SK-N-SH (cell line): ENCODE measurements at regions not wholly inside any gene's neighbourhood (a gene's known extent, or its start where the extent isn't known, plus 50 kb on each side); places are given as distances from the start of the nearest gene placed in this dataset.

Source experiments
- CTCF ChIA-PET: fragments of 300-600, 350-600 bp; formaldehyde crosslinking; extraction: SDS; loops from one replicate; lab custom pipeline; 2021; lab: Yijun Ruan, JAX
- POLR2A ChIA-PET: fragments of 350-600 bp; sonication (Branson Sonifier 250); formaldehyde crosslinking; extraction: SDS; loops from one replicate; lab custom pipeline; 2020; ENCODE audit warnings: antibody characterized with exemption, inconsistent platforms; lab: Yijun Ruan, JAX
- DNase-seq: peaks from one replicate; pipeline ENCODE4 v3.0.0; 2012
- H2AFZ ChIP-seq: fragments of 200-600 bp; sonication (generic); 2 replicates; pipeline ENCODE4 v1.8.1; 2016; ENCODE audit warnings: antibody characterized with exemption, mild to moderate bottlenecking, low read depth
- H3F3A ChIP-seq: fragments of 200-600 bp; sonication (generic); replicated peaks from 2 replicates; pipeline ENCODE3; 2016; ENCODE audit warnings: antibody characterized with exemption, mild to moderate bottlenecking; ENCODE audit not compliant: insufficient read depth
- H3K27ac ChIP-seq, 2 experiments: fragments of 200-500 bp in 1 of 2; fragments of 200-600 bp in 1 of 2; sonication (Bioruptor generic) in 1 of 2; sonication (generic), shearing (Covaris generic) in 1 of 2; 2 replicates each; pipeline versions ENCODE4 v1.5.1 to v1.6.1; 2014 to 2016; ENCODE audit warnings: low read depth in 2 of 2, inconsistent platforms in 1 of 2, low read length in 1 of 2, mild to moderate bottlenecking in 1 of 2, mixed read lengths in 1 of 2
- H3K27me3 ChIP-seq: fragments of 200-600 bp; sonication (generic), shearing (Covaris generic); 2 replicates; pipeline ENCODE4 v1.6.1; 2016; ENCODE audit warnings: mixed run types; ENCODE audit not compliant: insufficient read depth
- H3K36me3 ChIP-seq, 2 experiments: fragments of 200-500 bp in 1 of 2; fragments of 200-600 bp in 1 of 2; sonication (Bioruptor generic) in 1 of 2; sonication (generic) in 1 of 2; replicated peaks in 1 of 2; 2 replicates each; pipeline versions ENCODE3 to v1.5.1; 2014 to 2016; ENCODE audit warnings: low read length in 1 of 2, mild to moderate bottlenecking in 1 of 2; ENCODE audit not compliant: insufficient read depth in 2 of 2, control insufficient read depth in 1 of 2
- H3K4me1 ChIP-seq, 2 experiments: fragments of 200-500 bp in 1 of 2; fragments of 200-600 bp in 1 of 2; sonication (Bioruptor generic) in 1 of 2; sonication (generic), shearing (Covaris generic) in 1 of 2; 2 replicates each; pipeline versions ENCODE4 v1.5.1 to v1.6.1; 2014 to 2016; ENCODE audit warnings: low read depth in 1 of 2, low read length in 1 of 2, mixed run types in 1 of 2; ENCODE audit not compliant: insufficient read depth in 2 of 2, control insufficient read depth in 1 of 2
- H3K4me2 ChIP-seq: fragments of 200-600 bp; sonication (generic), shearing (Covaris generic); 2 replicates; pipeline ENCODE4 v1.6.1; 2017; ENCODE audit warnings: mixed run types
- H3K4me3 ChIP-seq, 2 experiments: fragments of 200-500 bp in 1 of 2; fragments of 200-600 bp in 1 of 2; sonication (Bioruptor generic) in 1 of 2; sonication (generic), shearing (Covaris generic) in 1 of 2; 2 replicates each; pipeline versions ENCODE4 v1.5.1 to v1.8.1; 2014 to 2016; ENCODE audit warnings: low read depth in 2 of 2, inconsistent platforms in 1 of 2, low read length in 1 of 2, mild to moderate bottlenecking in 1 of 2, mixed read lengths in 1 of 2, moderate library complexity in 1 of 2
- H3K79me2 ChIP-seq: fragments of 200-600 bp; sonication (generic); 2 replicates; pipeline ENCODE4 v1.8.1; 2017; ENCODE audit warnings: mild to moderate bottlenecking; ENCODE audit not compliant: insufficient read depth
- H3K9ac ChIP-seq: fragments of 200-600 bp; sonication (generic); 2 replicates; pipeline ENCODE4 v1.6.1; 2017; ENCODE audit warnings: mixed run types
- H3K9me2 ChIP-seq: fragments of 200-600 bp; sonication (generic); 2 replicates; pipeline ENCODE4 v1.6.1; 2017; ENCODE audit warnings: mixed run types
- H3K9me3 ChIP-seq: fragments of 200-600 bp; sonication (generic); 2 replicates; pipeline ENCODE4 v1.6.1; 2017; ENCODE audit warnings: mixed run types, mild to moderate bottlenecking, moderate library complexity
- H4K20me1 ChIP-seq: fragments of 200-600 bp; sonication (generic); 2 replicates; pipeline ENCODE4 v1.6.1; 2017; ENCODE audit warnings: mild to moderate bottlenecking, mixed run types; ENCODE audit not compliant: insufficient read depth
- ELF1 ChIP-seq: IDR thresholded peaks from 2 replicates; pipeline ENCODE4 v1.4.0; 2012
- EP300 ChIP-seq, 2 experiments: IDR thresholded peaks; 2 replicates each; pipeline versions ENCODE4 v1.4.0 to v1.6.1; 2012; ENCODE audit warnings: borderline replicate concordance in 1 of 2, low read depth in 1 of 2, low read length in 1 of 2
- EZH2phosphoT487 ChIP-seq: fragments of 200-600 bp; sonication (generic); IDR thresholded peaks from 2 replicates; pipeline ENCODE4 v1.6.1; 2017; ENCODE audit warnings: low read depth, mixed run types, mild to moderate bottlenecking, antibody characterized with exemption, moderate library complexity, borderline replicate concordance
- FOXJ3 ChIP-seq: sonication (generic); formaldehyde crosslinking; IDR thresholded peaks from 2 replicates; pipeline ENCODE4 v1.5.1; 2020; ENCODE audit warnings: mild to moderate bottlenecking, missing genetic modification reagents
- GABPA ChIP-seq: IDR thresholded peaks from 2 replicates; pipeline ENCODE4 v1.4.0; 2012; ENCODE audit warnings: low read depth, mild to moderate bottlenecking
- GATA2 ChIP-seq: sonication (generic); formaldehyde crosslinking; IDR thresholded peaks from 2 replicates; pipeline ENCODE4 v1.5.0; 2020; ENCODE audit warnings: mild to moderate bottlenecking, missing genetic modification reagents
- MAX ChIP-seq: IDR thresholded peaks from 2 replicates; pipeline ENCODE4 v1.4.0; 2012; ENCODE audit warnings: low read depth
- MEF2A ChIP-seq: IDR thresholded peaks from 2 replicates; pipeline ENCODE4 v1.4.0; 2012; ENCODE audit warnings: low read depth, borderline replicate concordance
- PBX3 ChIP-seq: IDR thresholded peaks from 2 replicates; pipeline ENCODE4; 2012
- RAD21 ChIP-seq: IDR thresholded peaks from 2 replicates; pipeline ENCODE4 v1.6.1; 2012; ENCODE audit warnings: mild to moderate bottlenecking, low read length
- RCOR1 ChIP-seq: fragments of 150-350 bp; IDR thresholded peaks from 2 replicates; pipeline ENCODE4 v1.6.1; 2017; ENCODE audit warnings: antibody characterized with exemption, low read length
- RFX5 ChIP-seq: IDR thresholded peaks from 2 replicates; pipeline ENCODE4 v1.6.1; 2012; ENCODE audit warnings: mild to moderate bottlenecking, improper control_type of control experiment, low read length
- SMC3 ChIP-seq: IDR thresholded peaks from 2 replicates; pipeline ENCODE4 v1.6.1; 2012; ENCODE audit warnings: low read depth, low read length, improper control_type of control experiment
- TEAD4 ChIP-seq: IDR thresholded peaks from 2 replicates; pipeline ENCODE4 v1.4.0; 2012; ENCODE audit warnings: mild to moderate bottlenecking, borderline replicate concordance; ENCODE audit not compliant: insufficient read depth
- YY1 ChIP-seq: IDR thresholded peaks from 2 replicates; pipeline ENCODE4 v1.4.0; 2012; ENCODE audit warnings: low read depth, mild to moderate bottlenecking
- WGBS: methylation state at CpG from one replicate; pipeline ENCODE4 v1.1.6; 2017; ENCODE audit warnings: low lambda C conversion rate; 5-methylcytosine and 5-hydroxymethylcytosine counted together

GRCh38 chr6:67839818-67840217, 795.3 kb upstream of the ADGRB3 start:
- TF ChIP-seq RAD21, result no peak
- WGBS, result 45% methylated on average over 2 of the region's 2 CpGs
- Histone ChIP-seq H3F3A (no peaks in the 10 kb centered on the region), H3K9me2 (no peaks in the 10 kb centered on the region), H3K36me3 (no peaks in the 10 kb centered on the region), H3K27me3 (no peaks in the 10 kb centered on the region), H3K4me2 (no peak overlapping the region), H2AFZ (no peak overlapping the region), H4K20me1 (no peaks in the 10 kb centered on the region), H3K9me3 (no peaks in the 10 kb centered on the region; the same call in 1 of the 2 replicates), H3K79me2 (no peaks in the 10 kb centered on the region), H3K4me3 (no peak overlapping the region), H3K4me1 (no peaks in the 10 kb centered on the region), H3K9ac (no peak overlapping the region), H3K27ac (no peak overlapping the region)
- ChIA-PET CTCF (no interaction called here), POLR2A (no interaction called here)
- no peak for DNase-seq

DNA sequence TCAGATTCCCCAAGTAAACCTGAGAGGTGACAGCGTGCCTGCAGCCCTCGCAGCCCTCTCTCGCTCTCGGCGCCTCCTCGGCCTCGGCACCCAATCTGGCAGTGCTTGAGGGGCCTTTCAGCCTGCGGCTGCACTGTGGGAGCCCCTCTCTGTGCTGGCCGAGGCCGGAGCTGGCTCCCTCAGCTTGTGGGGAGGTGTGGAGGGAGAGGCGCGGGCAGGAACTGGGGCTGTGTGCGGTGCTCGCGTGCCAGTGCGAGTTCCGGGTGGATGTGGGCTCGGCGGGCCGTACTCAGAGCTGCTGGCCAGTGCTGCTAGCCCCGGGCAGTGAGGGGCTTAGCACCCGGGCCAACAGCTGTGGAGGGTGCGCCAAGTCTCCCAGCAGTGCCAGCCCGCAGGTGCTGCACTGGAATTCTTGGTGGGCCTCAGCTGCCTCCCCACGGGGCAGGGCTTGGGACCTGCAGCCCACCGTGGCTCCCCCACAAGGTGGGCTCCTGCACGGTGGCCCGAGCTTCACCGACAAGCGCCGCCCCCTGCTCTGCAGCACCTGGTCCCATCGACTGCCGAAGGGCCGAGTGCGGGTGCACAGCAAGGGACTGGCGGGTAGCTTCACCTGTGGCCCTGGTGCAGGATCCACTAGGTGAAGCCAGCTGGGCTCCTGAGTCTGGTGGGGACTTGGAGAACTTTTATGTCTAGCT, 809.7 kb upstream of the ADGRB3 start:
- H3K36me3 ChIP-seq, result no peaks in the 10 kb centered on the region
- no peak overlapping the region for H3K9ac ChIP-seq
- H3K9me3 ChIP-seq, result no peaks in the 10 kb centered on the region
- no peaks in the 10 kb centered on the region for H3K79me2 ChIP-seq
- no peaks in the 10 kb centered on the region for H3F3A ChIP-seq
- no peak overlapping the region for H3K27ac ChIP-seq
- WGBS, result 55% methylated on average over 7 of the region's 36 CpGs
- no peaks in the 10 kb centered on the region for H3K4me1 ChIP-seq
- H3K27me3 ChIP-seq, result no peaks in the 10 kb centered on the region
- H2AFZ ChIP-seq, result no peak overlapping the region
- no peak for TF ChIP-seq SMC3
- no peak for TF ChIP-seq RCOR1
- TF ChIP-seq MAX, result no peak
- no peak for TF ChIP-seq MEF2A
- no peak for TF ChIP-seq RFX5
- TF ChIP-seq GABPA, result no peak
- no peak for TF ChIP-seq YY1
- no peak for TF ChIP-seq EZH2phosphoT487
- TF ChIP-seq PBX3, result no peak
- no peak for TF ChIP-seq FOXJ3 (CRISPR knock-in tag)
- TF ChIP-seq EP300 (IDR thresholded peaks at IDR 0.05; ENCODE audit: borderline replicate concordance in 1 of 2, low read depth in 1 of 2, low read length in 1 of 2), result no peak
- no peak for TF ChIP-seq ELF1
- TF ChIP-seq TEAD4, result no peak
- TF ChIP-seq GATA2 (CRISPR knock-in tag), result no peak
- no peak overlapping the region for H3K4me3 ChIP-seq
- H3K4me2 ChIP-seq, result no peak overlapping the region
- ChIA-PET CTCF (interaction anchor here (0.6 kb wide), 1 partner anchor 813 kb away, joined by 3 read pairs; no protein-coding TSS in a partner anchor), POLR2A (no interaction called here)
- DNase-seq, result no peak
- H4K20me1 ChIP-seq, result no peaks in the 10 kb centered on the region
- no peaks in the 10 kb centered on the region for H3K9me2 ChIP-seq
